ENCODE measurements at regions not wholly inside any gene's neighbourhood (a gene's known extent, or its start where the extent isn't known, plus 50 kb on each side); places are given as distances from the start of the nearest gene placed in this dataset.
"Not testable (repeated sequence)": the region's sequence is repeated elsewhere in the genome, so short reads cannot be mapped to it uniquely, and the experiment has no call there.

- intact Hi-C loops (cut with DNase I, micrococcal nuclease), result no loop called here
- no peak for ATAC-seq
These were observed 682.1 kb downstream of the MECOM start for GRCh38 chr3:168981396-168981795.

DNA sequence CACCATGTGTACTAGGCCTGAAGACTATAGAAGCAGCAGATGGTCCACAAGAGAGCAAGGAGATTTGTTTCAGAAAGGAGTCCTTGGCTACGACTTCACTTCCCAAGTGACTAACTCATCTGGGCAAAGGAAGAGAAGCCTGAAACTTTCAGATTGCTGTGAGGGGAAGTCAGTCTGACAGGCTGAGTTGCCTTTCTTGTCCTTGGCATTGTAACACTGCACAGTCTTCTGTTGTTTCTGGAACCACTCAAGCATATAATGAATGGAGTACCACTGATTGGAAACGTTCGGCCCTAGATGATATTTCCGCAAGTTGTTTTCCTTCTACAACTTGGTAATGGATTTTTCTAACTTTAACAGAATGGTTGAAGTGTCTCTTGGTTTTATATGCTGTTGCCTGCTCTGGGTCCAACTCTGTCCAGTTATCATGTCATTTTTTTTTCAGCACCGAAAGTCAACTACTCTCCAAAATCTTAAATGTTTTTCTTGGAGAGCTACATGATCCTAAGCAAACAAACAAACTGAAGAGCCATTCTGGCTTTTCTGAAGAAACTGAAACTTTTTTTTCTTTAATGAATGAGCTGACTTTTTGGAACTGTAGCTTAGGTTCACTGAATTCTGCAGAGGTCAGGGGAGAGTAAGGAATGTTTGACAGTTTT is 685.7 kb downstream of the MECOM start:
- no peak for ATAC-seq
- intact Hi-C loops (cut with DNase I, micrococcal nuclease), result no loop called here

More at GRCh38 chr3:168981396-168981795, 682.1 kb downstream of the MECOM start:
- DNase-seq, result no peak

DNA sequence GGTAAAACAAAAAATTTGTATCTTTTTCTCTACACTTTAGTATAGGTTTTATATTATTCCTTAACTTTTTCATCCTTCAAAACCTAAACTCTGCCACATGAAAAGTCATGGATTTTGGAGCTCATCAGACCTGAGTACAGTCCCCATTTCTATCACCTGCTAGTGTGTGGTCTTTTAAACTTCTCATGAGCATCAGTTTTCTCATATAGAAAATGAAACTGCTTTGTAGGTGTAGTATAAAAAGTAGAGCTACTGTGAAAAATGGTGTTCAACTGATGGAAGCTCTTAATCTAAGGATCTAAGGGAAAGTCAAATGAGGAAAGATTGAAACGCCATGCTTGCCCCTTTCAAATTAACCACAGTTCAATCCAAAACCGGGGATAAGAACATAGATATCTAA is 686.5 kb downstream of the MECOM start:
- DNase-seq (no peak), ATAC-seq (no peak)
- intact Hi-C loops (cut with DNase I, micrococcal nuclease), result no loop called here

More for the DNA sequence above, 685.7 kb downstream of the MECOM start:
- DNase-seq, result no peak

DNA sequence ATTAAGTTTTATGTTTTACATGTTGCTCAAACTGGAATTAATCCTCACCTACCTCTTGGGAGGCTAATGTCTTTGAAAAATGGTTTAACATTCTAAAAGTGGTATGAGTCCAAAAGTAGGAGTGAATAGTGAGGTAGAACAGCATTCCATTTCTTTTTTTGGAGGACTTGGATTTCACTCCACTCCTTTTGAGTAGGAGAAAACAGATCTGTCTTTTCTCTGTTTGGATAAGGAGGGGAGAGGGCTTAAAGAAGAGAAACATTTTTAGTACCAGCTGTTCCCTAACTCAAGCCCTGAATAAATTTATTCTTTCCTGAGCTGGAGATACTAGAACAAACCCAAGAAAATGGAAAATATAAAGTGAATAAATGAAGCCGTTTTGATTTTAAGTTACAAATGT is 687.9 kb downstream of the MECOM start:
- no peak for DNase-seq
- intact Hi-C loops (cut with DNase I, micrococcal nuclease), result no loop called here
- no peak for ATAC-seq

- ATAC-seq (no peak), DNase-seq (no peak)
- intact Hi-C loops (cut with DNase I, micrococcal nuclease), result no loop called here
These were observed 688.7 kb downstream of the MECOM start for GRCh38 chr3:168974617-168975403.

- intact Hi-C loops (cut with DNase I, micrococcal nuclease), result no loop called here
- DNase-seq, result no peak
- no peak for ATAC-seq
These were observed 689.6 kb downstream of the MECOM start for GRCh38 chr3:168973897-168974296.

DNA sequence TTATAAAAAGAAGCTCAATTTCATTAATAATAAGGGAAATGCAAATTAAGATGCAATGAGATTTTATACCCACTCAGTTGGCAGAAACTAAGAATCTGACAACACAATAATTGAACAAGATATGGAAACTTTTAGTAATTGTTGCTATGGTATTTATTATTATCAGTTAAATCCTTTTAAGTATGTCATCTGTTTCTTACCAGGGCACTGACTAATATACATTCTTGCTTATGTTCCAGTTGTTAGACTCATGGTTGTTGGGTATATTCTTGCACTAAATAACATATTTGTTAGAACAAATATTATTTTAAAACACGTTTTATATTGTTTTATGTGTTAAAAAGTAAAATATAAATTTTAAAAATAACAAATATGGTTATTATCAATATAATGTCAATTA is 690.3 kb downstream of the MECOM start:
- intact Hi-C loops (cut with DNase I, micrococcal nuclease), result no loop called here
- DNase-seq, result no peak
- no peak for ATAC-seq

- intact Hi-C loops (cut with DNase I, micrococcal nuclease), result no loop called here
- no peak for DNase-seq
- ATAC-seq, result no peak
These were observed 694.9 kb downstream of the MECOM start for GRCh38 chr3:168968609-168969008.

DNA sequence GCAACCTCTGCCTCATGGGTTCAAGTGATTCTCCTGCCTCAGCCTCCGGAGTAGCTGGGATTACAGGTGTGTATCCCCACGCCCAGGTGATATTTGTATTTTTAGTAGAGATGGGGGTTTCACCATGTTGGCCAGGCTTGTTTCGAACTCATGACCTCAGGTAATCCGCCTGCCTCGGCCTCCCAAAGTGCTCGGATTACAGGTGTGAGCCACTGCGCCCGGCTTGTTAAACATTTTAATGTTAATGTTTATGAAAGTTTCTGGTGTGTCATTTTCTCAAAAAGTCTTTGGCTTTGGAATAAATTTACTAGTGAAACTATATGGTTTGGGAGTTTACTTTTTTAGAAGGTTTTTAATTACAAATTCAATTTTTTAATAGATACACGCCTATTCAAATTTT is 698.8 kb downstream of the MECOM start:
- intact Hi-C loops (cut with DNase I, micrococcal nuclease), result no loop called here
- ATAC-seq (no peak), DNase-seq (no peak)

- intact Hi-C loops (cut with DNase I, micrococcal nuclease), result no loop called here
- ATAC-seq (no peak), DNase-seq (no peak)
These were observed 702.2 kb downstream of the MECOM start for GRCh38 chr3:168961271-168961670.

DNA sequence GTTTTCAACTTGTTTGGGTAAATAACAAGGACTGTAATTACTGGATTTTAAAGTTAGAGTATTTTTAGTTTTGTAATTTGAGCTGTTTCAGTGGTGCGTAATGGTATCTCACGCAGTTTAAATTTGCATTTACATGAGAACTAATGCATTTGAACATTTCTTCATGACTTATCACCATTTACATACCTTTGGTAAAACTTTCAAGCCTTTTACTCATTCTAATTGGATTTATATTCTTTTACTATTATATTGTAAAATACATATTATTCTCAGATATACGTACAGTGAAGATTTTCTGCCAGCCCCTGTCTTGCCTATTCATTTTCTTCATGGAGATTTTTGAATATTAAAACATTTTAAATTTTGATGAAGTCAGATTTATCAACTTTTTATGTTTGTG is 703.8 kb downstream of the MECOM start:
- DNase-seq, result no peak
- intact Hi-C loops (cut with DNase I, micrococcal nuclease), result no loop called here

GRCh38 chr3:168958466-168958865 is 705.0 kb downstream of the MECOM start:
- DNase-seq, result no peak
- no peak for ATAC-seq
- intact Hi-C loops (cut with DNase I, micrococcal nuclease), result no loop called here

More for the DNA sequence above, 703.8 kb downstream of the MECOM start:
- no peak for ATAC-seq

GRCh38 chr3:168956076-168956475 is 707.4 kb downstream of the MECOM start:
- intact Hi-C loops (cut with DNase I, micrococcal nuclease), result no loop called here
- ATAC-seq (no peak), DNase-seq (no peak)

DNA sequence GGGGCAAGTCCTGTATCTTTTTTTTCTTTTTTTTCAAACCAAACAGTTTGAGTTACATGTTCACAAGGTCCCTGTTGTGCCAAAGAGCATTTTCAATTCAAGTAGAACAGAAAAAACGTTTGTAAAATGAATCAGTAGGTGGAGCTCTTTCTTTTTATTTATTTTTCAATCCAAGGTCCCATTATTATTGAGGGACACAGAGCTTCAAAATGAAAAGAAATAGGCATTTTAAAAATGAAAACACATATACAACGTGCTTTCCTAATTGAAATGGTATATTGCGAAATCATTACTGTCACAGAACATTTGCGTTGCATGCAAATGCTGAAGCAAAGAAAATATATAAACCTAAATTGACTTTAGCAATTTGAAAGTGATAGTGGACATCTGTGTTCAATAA is 711.0 kb downstream of the MECOM start:
- ATAC-seq (no peak), DNase-seq (no peak)
- intact Hi-C loops (cut with DNase I, micrococcal nuclease), result no loop called here

DNA sequence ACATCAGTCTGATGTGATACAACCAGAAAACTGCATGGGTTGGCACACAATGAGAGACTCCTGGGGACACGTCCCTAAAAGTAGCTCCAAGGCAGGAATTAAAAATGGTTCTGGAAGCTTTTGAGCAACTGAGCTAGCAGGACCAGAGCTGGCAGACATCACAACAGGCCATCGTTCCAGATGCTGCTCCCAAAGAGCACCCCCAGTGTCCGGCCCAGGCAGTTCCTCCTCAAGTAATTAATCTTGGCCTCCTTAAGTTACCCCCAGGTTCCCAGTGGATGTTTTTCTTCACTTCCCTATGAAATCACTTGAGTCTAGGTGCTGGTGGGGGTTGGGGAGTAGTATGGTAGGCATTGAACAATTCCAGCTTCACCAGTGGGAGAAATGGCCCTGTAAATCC is 711.6 kb downstream of the MECOM start:
- intact Hi-C loops (cut with DNase I, micrococcal nuclease), result no loop called here
- no peak for DNase-seq
- no peak for ATAC-seq

GRCh38 chr3:168951368-168951767 is 712.1 kb downstream of the MECOM start:
- no peak for ATAC-seq
- DNase-seq, result no peak
- intact Hi-C loops (cut with DNase I, micrococcal nuclease), result no loop called here

GRCh38 chr3:168950622-168951021 is 712.9 kb downstream of the MECOM start:
- intact Hi-C loops (cut with DNase I, micrococcal nuclease), result no loop called here
- DNase-seq, result no peak
- no peak for ATAC-seq

- ATAC-seq, result no peak
- no peak for DNase-seq
- intact Hi-C loops (cut with DNase I, micrococcal nuclease), result no loop called here
These were observed 723.8 kb downstream of the MECOM start for GRCh38 chr3:168939651-168940238.

DNA sequence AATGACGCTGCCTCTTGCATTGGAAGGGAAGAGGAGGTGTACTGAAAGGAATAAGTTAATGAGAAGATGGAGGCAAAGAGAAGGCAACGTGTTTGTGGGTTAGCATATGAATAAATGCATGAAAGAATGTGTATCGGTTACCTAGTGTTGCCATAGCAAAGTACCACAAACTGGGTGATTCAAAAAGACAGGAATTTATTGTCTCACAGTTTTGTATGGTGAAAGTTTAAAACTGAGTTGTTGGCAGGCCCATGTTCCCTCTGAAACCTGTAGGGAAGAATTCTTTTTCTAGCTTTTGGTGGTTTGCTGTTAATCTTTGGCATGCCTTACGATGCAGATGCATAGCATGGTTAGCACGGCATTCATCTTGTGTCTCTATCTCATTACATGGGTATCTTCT is 729.9 kb downstream of the MECOM start:
- ATAC-seq, result no peak
- intact Hi-C loops (cut with DNase I, micrococcal nuclease), result no loop called here
- DNase-seq, result no peak

GRCh38 chr3:168929997-168930396 is 733.5 kb downstream of the MECOM start:
- ATAC-seq; intact Hi-C loops (cut with DNase I, micrococcal nuclease); DNase-seq: not testable (repeated sequence)
